Sigmoid colon (tissue), 3 donors: ENCODE measurements at regions not wholly inside any gene's neighbourhood (a gene's known extent, or its start where the extent isn't known, plus 50 kb on each side); places are given as distances from the start of the nearest gene placed in this dataset.

ENCODE experiments used
- CTCF ChIP-seq, 4 experiments: fragments of 450-650 bp in 3 of 4; fragments of 200-600 bp in 1 of 4; IDR thresholded peaks; one replicate each; pipeline ENCODE4 v1.5.1; 2016 to 2019; ENCODE audit warnings: antibody characterized with exemption in 4 of 4, mild to moderate bottlenecking in 3 of 4, moderate library complexity in 2 of 4
- POLR2A ChIP-seq, 2 donors: fragments of 450-650 bp; IDR thresholded peaks; one replicate each; pipeline ENCODE4 v1.6.1; 2016; ENCODE audit warnings: antibody characterized with exemption in 2 of 2, mild to moderate bottlenecking in 2 of 2, moderate library complexity in 2 of 2

GRCh38 chr3:26058901-26059321 lies 269.0 kb downstream of the OXSM start:
- TF ChIP-seq POLR2A (IDR thresholded peaks at IDR 0.05) = no peak
- TF ChIP-seq CTCF (IDR thresholded peaks at IDR 0.05) = no peak
